Astrocyte (in vitro differentiated cells and primary cell): ENCODE measurements at regions not wholly inside any gene's neighbourhood (a gene's known extent, or its start where the extent isn't known, plus 50 kb on each side); places are given as distances from the start of the nearest gene placed in this dataset.

Experiments
- CTCF ChIP-seq: IDR thresholded peaks from 2 replicates; pipeline ENCODE4 v1.5.1; 2011; ENCODE audit warnings: low read depth, mild to moderate bottlenecking, inconsistent platforms, low read length, moderate library complexity; ENCODE audit not compliant: insufficient read depth
- EZH2 ChIP-seq: IDR thresholded peaks from 2 replicates; pipeline ENCODE4 v1.6.1; 2012; ENCODE audit warnings: mild to moderate bottlenecking, low read length, inconsistent platforms; ENCODE audit not compliant: insufficient read depth

DNA sequence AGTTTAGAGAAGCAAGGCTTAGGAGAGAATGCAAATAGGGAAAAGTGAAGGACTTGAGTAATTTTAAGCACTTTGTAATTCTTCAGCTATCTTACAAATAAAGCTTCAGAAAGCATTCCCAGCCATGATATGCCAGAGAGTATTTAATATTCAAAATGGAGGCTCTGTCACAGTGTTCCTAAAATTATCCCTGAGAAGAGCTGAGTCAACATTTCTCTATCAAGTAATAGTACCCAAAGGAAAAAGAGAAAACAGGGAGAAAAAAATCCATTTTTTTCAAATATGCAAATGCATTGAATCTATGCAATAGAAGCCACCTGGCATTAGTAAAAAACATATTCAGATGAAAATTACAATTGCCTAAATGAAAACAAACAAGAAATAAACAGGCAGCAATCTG, 392.6 kb upstream of the FAM174A start:
- no peak for TF ChIP-seq CTCF
- no peak for TF ChIP-seq EZH2
